ENCODE measurements at regions not wholly inside any gene's neighbourhood (a gene's known extent, or its start where the extent isn't known, plus 50 kb on each side); places are given as distances from the start of the nearest gene placed in this dataset.

GRCh38 chr16:58923094-58923493, 189.0 kb upstream of the GOT2 start (continued):
- TF ChIP-seq ZNF778 (CRISPR knock-in tag; IDR thresholded peaks at IDR 0.05) (no peak), CHD7 (IDR thresholded peaks at IDR 0.05; ENCODE audit: low read depth, low read length) (no peak), KHSRP (IDR thresholded peaks at IDR 0.05) (no peak), ID3 (CRISPR knock-in tag; IDR thresholded peaks at IDR 0.05) (no peak), ID3 (tag; IDR thresholded peaks at IDR 0.05) (no peak)
